Common myeloid progenitor, CD34-positive (primary cell): ENCODE measurements at regions not wholly inside any gene's neighbourhood (a gene's known extent, or its start where the extent isn't known, plus 50 kb on each side); places are given as distances from the start of the nearest gene placed in this dataset.

Source experiments
- CTCF ChIA-PET: fragments of 350-600 bp; sonication (Branson Sonifier 250); formaldehyde crosslinking; loops from one replicate; lab custom pipeline; 2021; ENCODE audit warnings: antibody characterized with exemption; lab: Charles Lee
- POLR2A ChIA-PET: fragments of 350-600 bp; sonication (Branson Sonifier 250); formaldehyde crosslinking; loops from one replicate; lab custom pipeline; 2021; ENCODE audit warnings: antibody characterized with exemption; lab: Charles Lee
- DNase-seq, 3 donors: peaks; one replicate each; pipeline versions ENCODE4 v3.0.0 to v3.0.0-alpha.2; 2013
- H3K27ac ChIP-seq, 2 experiments: 1 replicate in 1 of 2; 2 replicates in 1 of 2; pipeline ENCODE4 v1.7.0; 2013; ENCODE audit warnings: inconsistent platforms in 2 of 2, low read length in 2 of 2, mild to moderate bottlenecking in 2 of 2, low read depth in 1 of 2, moderate library complexity in 1 of 2; ENCODE audit not compliant: severe bottlenecking in 2 of 2, insufficient read depth in 1 of 2, poor library complexity in 1 of 2
- H3K27me3 ChIP-seq, 5 experiments: replicated peaks in 2 of 5; 1 replicate in 3 of 5; 2 replicates in 2 of 5; pipeline versions ENCODE4 v1.6.1 to v1.7.0; 2013; ENCODE audit warnings: low read length in 4 of 5, mild to moderate bottlenecking in 2 of 5, moderate library complexity in 2 of 5, inconsistent platforms in 1 of 5; ENCODE audit not compliant: insufficient read depth in 5 of 5, control insufficient read depth in 4 of 5
- H3K36me3 ChIP-seq, 4 experiments: 1 replicate in 2 of 4; 2 replicates in 2 of 4; pipeline versions ENCODE4 v1.6.1 to v1.7.0; 2013; ENCODE audit warnings: low read length in 3 of 4, control low read depth in 1 of 4, mild to moderate bottlenecking in 1 of 4; ENCODE audit not compliant: control insufficient read depth in 4 of 4, insufficient read depth in 4 of 4
- H3K4me1 ChIP-seq, 4 experiments: 1 replicate in 3 of 4; 2 replicates in 1 of 4; pipeline versions ENCODE4 v1.6.1 to v1.7.1; 2013; ENCODE audit warnings: low read length in 3 of 4, mild to moderate bottlenecking in 3 of 4, control low read depth in 1 of 4, inconsistent platforms in 1 of 4, moderate library complexity in 1 of 4; ENCODE audit not compliant: control insufficient read depth in 4 of 4, insufficient read depth in 4 of 4; ENCODE audit errors: control extremely low read depth in 1 of 4
- H3K4me3 ChIP-seq, 7 experiments: 1 replicate in 4 of 7; 2 replicates in 3 of 7; pipeline versions ENCODE4 v1.5.1 to v1.7.0; 2013; ENCODE audit warnings: mild to moderate bottlenecking in 7 of 7, low read length in 6 of 7, moderate library complexity in 6 of 7, inconsistent platforms in 2 of 7, low read depth in 2 of 7, control low read depth in 1 of 7; ENCODE audit not compliant: insufficient read depth in 4 of 7, control insufficient read depth in 1 of 7; ENCODE audit errors: extremely low read depth in 1 of 7
- H3K9me3 ChIP-seq, 5 experiments: 1 replicate in 4 of 5; 2 replicates in 1 of 5; pipeline versions ENCODE4 v1.6.1 to v1.7.1; 2013; ENCODE audit warnings: low read length in 4 of 5, mild to moderate bottlenecking in 2 of 5, inconsistent platforms in 1 of 5, low read depth in 1 of 5, moderate library complexity in 1 of 5; ENCODE audit not compliant: control insufficient read depth in 4 of 5, insufficient read depth in 2 of 5; ENCODE audit errors: control extremely low read depth in 1 of 5
- WGBS: methylation state at CpG from one replicate; pipeline ENCODE4 v1.1.5; 2013; ENCODE audit not compliant: insufficient coverage; 5-methylcytosine and 5-hydroxymethylcytosine counted together

DNA sequence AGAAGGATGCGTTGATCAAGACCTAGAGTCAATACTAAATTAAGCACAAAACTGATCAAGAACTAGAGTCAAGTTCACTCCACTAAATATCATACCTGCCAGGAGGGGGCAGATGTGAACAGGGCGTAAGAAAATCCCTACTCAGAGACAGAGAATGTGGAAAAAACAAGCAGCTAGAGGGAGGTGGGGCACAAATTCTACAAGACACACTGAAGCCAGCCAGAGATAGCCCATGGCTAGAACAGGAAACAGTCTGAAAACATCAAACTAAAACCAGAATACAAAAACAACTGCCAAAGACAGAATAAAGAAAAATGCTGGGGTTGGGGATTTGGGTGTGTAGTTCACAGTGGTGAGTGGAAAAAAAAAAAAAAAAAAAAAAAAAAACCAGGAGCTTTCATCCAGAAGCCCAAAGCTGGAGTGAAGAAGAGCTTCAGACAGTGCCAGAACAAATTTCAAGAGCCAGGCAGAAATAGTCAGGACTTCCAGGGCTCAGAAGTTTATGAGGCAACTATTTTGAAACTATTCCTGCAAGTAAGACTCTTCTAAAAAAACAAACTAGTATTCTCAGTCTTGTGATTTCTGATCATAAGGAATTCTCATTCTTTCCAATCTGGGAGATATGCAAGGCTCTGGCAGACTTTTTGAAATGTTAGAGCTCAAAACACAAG lies 118.3 kb downstream of the CCDC71L start:
- Histone ChIP-seq H3K27ac (no peak overlapping the region), H3K4me1 (peaks cover 0 to 8% (median 0%) of the 10 kb centered on the region in 4 experiments), H3K27me3 (no peaks in the 10 kb centered on the region)

DNA sequence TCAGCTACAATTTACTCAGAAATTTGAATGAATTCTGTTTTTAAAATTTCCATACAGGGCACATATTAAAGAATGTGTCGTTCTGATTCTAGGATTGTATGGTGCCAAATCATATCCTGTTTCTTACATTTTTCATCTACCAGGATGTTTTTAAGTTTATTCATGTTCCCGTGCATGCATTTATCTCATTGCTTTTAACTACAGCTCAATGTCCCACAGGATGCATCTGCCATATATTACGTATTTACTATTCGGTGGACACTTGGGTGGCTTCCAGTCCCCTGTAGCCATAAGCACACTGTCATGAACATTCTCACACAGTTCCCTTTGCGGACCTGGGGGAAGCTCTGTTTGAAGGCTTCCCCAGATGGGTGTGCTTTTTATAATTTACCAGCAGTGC lies 122.3 kb downstream of the CCDC71L start:
- DNase-seq, result peak in 2 of 3 donors; percentile 33 to 39
- Histone ChIP-seq H3K9me3 (no peaks in the 10 kb centered on the region), H3K4me3 (no peak overlapping the region), H3K27ac (no peak overlapping the region), H3K36me3 (no peaks in the 10 kb centered on the region), H3K27me3 (no peaks in the 10 kb centered on the region), H3K4me1 (peaks cover 0 to 17% (median 4%) of the 10 kb centered on the region in 4 experiments)
- ChIA-PET CTCF (interaction anchor here (0.8 to 3.2 kb wide), 3 partner anchors 104 to 198 kb away, joined by 3 to 24 read pairs (median 3); no protein-coding TSS in a partner anchor), POLR2A (interaction anchor here (0.6 kb wide), 1 partner anchor 9 kb away, joined by 3 read pairs; no protein-coding TSS in a partner anchor)
- 68% methylated on average over 4 of the region's 5 CpGs for WGBS

More for the DNA sequence above, 118.3 kb downstream of the CCDC71L start:
- DNase-seq, result peak; percentile 81 to 90 (median 88)
- ChIA-PET CTCF (interaction anchor here (0.6 to 3.5 kb wide), 17 partner anchors 10 to 367 kb away, joined by 3 to 50 read pairs (median 4); partner anchors contain the start of gene CCDC71L), POLR2A (no interaction called here)
- 40% methylated on average over 1 of the region's 2 CpGs for WGBS
- no peaks in the 10 kb centered on the region for H3K9me3 ChIP-seq
- no peaks in the 10 kb centered on the region for H3K36me3 ChIP-seq
- H3K4me3 ChIP-seq, result no peak overlapping the region

DNA sequence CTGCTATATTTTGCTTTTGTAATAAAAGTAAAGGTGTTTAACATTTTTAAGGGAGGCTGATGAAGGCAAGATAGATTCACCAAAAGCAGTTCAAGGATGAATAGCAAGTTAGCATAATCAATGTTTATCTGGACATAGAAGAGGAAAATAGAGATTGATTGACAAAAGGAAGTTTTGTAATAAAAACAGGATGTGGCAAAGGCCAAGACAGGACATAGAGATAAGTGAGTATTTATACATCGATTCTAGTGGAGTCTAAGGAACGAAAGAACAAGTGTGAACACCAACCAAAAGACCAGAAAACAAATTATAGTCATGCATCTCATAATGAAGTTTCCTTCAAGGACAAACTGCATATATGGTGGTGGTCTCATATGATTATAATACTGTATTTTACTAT lies 123.8 kb downstream of the CCDC71L start:
- CTCF ChIA-PET, result no interaction called here
- Histone ChIP-seq H3K27me3 (no peaks in the 10 kb centered on the region), H3K9me3 (no peaks in the 10 kb centered on the region), H3K27ac (no peak overlapping the region), H3K36me3 (no peaks in the 10 kb centered on the region), H3K4me1 (peaks cover 0 to 15% (median 4%) of the 10 kb centered on the region in 4 experiments), H3K4me3 (no peak overlapping the region)
- WGBS, result no CpG with 5 or more reads among the region's 2 CpGs
- POLR2A ChIA-PET, result no interaction called here
- no peak for DNase-seq

DNA sequence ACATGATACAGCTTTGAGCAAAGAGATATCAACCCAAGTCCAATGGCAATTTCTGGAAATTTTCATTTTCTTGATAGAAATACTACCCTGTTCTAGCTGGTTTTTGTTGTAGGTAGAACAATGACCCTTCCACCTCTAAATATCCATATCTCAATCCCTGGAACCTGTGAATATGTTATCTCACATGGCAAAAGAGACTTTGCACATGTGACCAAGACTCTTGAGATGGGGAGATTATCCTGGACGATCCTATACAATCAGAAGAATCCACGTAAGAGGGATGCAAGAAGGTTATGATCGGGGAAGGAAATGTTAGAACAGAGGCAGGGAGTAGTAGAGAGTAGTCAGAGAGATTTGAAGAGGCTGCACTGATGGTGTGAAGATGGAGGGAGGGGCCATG lies 124.9 kb downstream of the CCDC71L start:
- no peaks in the 10 kb centered on the region for H3K36me3 ChIP-seq
- CTCF ChIA-PET, result interaction anchor here (0.7 to 1.0 kb wide), 2 partner anchors 200 to 1157 kb away, joined by 3 read pairs; no protein-coding TSS in a partner anchor
- no peak overlapping the region for H3K4me3 ChIP-seq
- POLR2A ChIA-PET, result no interaction called here
- WGBS, result 100% methylated on average over 3 of the region's 3 CpGs
- H3K9me3 ChIP-seq, result no peaks in the 10 kb centered on the region
- no peak for DNase-seq
- no peaks in the 10 kb centered on the region for H3K27me3 ChIP-seq
- H3K4me1 ChIP-seq, result peaks cover 0 to 15% (median 4%) of the 10 kb centered on the region in 4 experiments
- no peak overlapping the region for H3K27ac ChIP-seq

DNA sequence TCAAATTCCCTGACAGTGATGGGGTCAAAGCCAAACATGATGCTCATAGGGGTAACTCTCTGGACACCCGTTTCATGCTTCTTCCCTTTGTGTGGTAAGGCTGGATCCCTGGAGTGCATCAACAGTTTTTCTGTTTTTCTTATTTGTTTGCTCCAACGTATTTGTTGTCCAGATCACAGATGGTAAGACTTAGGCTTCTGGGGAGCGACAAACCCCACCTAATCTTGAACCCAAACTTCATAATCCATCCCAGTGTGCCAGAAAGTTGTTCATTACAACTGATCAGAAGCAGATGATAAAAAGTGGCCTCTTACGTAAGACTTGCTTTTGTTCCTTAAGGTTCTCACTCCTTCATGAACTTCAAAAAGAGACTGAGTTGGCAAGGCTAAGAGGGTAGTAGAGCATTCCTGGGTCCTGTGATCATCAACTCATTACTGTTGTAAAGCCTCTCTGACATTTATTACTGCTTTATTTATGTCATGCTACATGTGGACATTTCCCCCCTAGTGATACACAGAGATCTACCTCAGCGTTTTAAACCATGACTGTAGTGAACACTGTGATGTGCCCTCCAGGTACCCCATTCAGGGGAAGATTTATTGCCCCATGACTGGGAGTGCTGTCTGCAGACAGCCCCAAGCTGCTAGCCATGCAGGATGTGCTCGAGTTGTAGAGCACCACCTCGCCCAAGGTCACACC lies 125.6 kb downstream of the CCDC71L start:
- ChIA-PET CTCF (interaction anchor here (1.0 kb wide), 1 partner anchor 201 kb away, joined by 3 read pairs; no protein-coding TSS in a partner anchor), POLR2A (no interaction called here)
- Histone ChIP-seq H3K4me1 (peaks cover 0 to 15% (median 4%) of the 10 kb centered on the region in 4 experiments), H3K9me3 (no peaks in the 10 kb centered on the region), H3K27ac (no peak overlapping the region), H3K36me3 (no peaks in the 10 kb centered on the region), H3K27me3 (no peaks in the 10 kb centered on the region), H3K4me3 (no peak overlapping the region)
- 98% methylated on average over 6 of the region's 7 CpGs for WGBS
- no peak for DNase-seq

DNA sequence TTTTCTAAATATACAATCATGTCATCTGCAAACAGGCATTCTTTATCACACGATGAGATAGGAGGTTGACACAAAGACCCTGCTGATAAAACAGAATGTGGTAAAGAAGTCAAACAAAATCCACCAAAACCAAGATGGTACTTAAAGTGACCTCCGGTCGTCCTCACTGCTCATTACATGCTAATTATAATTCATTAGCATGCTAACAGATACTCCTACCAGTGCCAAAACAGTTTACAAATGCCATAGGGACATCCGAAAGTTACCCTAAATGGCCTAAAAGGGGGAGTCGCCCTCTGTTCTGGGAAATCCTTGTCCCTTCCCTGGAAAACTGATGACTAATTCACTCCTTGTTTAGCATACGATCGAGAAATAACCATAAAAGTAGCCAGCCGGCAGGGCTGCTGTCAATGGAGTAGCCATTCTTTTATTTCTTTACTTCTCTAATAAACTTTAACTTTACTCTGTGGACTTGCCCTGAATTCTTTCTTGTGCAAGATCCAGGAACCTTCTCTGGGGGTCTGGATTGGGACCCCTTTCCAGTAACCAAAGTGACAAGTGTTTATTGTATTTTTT lies 126.6 kb downstream of the CCDC71L start:
- peaks cover 0 to 15% (median 4%) of the 10 kb centered on the region in 4 experiments for H3K4me1 ChIP-seq
- 90% methylated on average over 7 of the region's 8 CpGs for WGBS
- H3K9me3 ChIP-seq, result no peaks in the 10 kb centered on the region
- H3K27me3 ChIP-seq, result no peaks in the 10 kb centered on the region
- ChIA-PET CTCF (no interaction called here), POLR2A (no interaction called here)
- no peaks in the 10 kb centered on the region for H3K36me3 ChIP-seq
- DNase-seq, result no peak
- no peak overlapping the region for H3K4me3 ChIP-seq
- peak overlapping the region in 1 of 2 experiments; percentile 25 for H3K27ac ChIP-seq
